ENCODE measurements at regions not wholly inside any gene's neighbourhood (a gene's known extent, or its start where the extent isn't known, plus 50 kb on each side); places are given as distances from the start of the nearest gene placed in this dataset.

GRCh38 chr20:58106143-58106750 lies 122.2 kb downstream of the ANKRD60 start:
- no peaks in the 10 kb centered on the region for H3K4me1 ChIP-seq (ENCODE audit: control insufficient read depth, insufficient read depth, low read length)
- H3K36me3 ChIP-seq (ENCODE audit: control insufficient read depth in 2 of 2, insufficient read depth in 2 of 2, low read length in 1 of 2): no peaks in the 10 kb centered on the region
- no peaks in the 10 kb centered on the region; the same call in 2 of the 3 replicates for H3K9me3 ChIP-seq (replicated peaks; ENCODE audit: control insufficient read depth, insufficient read depth, low read length)
- no peak overlapping the region for H2AFZ ChIP-seq (ENCODE audit: control insufficient read depth, low read depth, low read length)
- in situ Hi-C loops (cut with MboI) (no loop called here), intact Hi-C loops (cut with micrococcal nuclease; ENCODE audit: unreplicated experiment) (no loop called here)
- no peaks in the 10 kb centered on the region for H3K79me2 ChIP-seq (ENCODE audit: control insufficient read depth, insufficient read depth, low read length)
- BruUV-seq (replicated peaks): no TSS peak
- no peak overlapping the region for H3K4me3 ChIP-seq
- no peak overlapping the region for H3K4me2 ChIP-seq (ENCODE audit: control insufficient read depth, insufficient read depth)
- ChIA-PET POLR2A (no interaction called here), CTCF (interaction anchor here (0.6 kb wide), 1 partner anchor 1491 kb away, joined by 3 read pairs; no protein-coding TSS in a partner anchor), RAD21 (ENCODE audit: unreplicated experiment) (no interaction called here), SMC1A (ENCODE audit: uncharacterized antibody, unreplicated experiment) (no interaction called here)
- no peak overlapping the region for H3K9ac ChIP-seq (ENCODE audit: control insufficient read depth, insufficient read depth, low read length)
- no peaks in the 10 kb centered on the region for H4K20me1 ChIP-seq (ENCODE audit: control insufficient read depth, insufficient read depth)
- TF ChIP-seq MXI1 (IDR thresholded peaks at IDR 0.05; ENCODE audit: low read depth, low read length) (no peak), RAD51 (IDR thresholded peaks at IDR 0.05) (no peak), E2F4 (IDR thresholded peaks at IDR 0.05; ENCODE audit: low read depth, low read length) (no peak), IRF3 (IDR thresholded peaks at IDR 0.05) (no peak), KAT2A (conservative IDR thresholded peaks at IDR 0.05; ENCODE audit: control insufficient read depth, low read depth, low read length) (no peak), PML (IDR thresholded peaks at IDR 0.05; ENCODE audit: low read length) (no peak), MLLT1 (IDR thresholded peaks at IDR 0.05) (no peak), PAX8 (IDR thresholded peaks at IDR 0.05) (no peak), CTCF (IDR thresholded peaks at IDR 0.05 in 2 of 3, conservative IDR thresholded peaks at IDR 0.05 in 1 of 3; ENCODE audit: control insufficient read depth in 2 of 3, extremely low read depth in 1 of 3, insufficient read depth in 1 of 3, low read depth in 3 of 3, low read length in 3 of 3) (no peak), STAT1 (conservative IDR thresholded peaks at IDR 0.05) (no peak), SPI1 (IDR thresholded peaks at IDR 0.05; ENCODE audit: borderline replicate concordance, insufficient read depth, low read depth, low read length) (no peak), IKZF2 (IDR thresholded peaks at IDR 0.05) (no peak), JUND (IDR thresholded peaks at IDR 0.05; ENCODE audit: low read depth, low read length) (no peak), NFYB (IDR thresholded peaks at IDR 0.05; ENCODE audit: insufficient read depth, low read depth, low read length) (no peak), PAX5 (IDR thresholded peaks at IDR 0.05; ENCODE audit: borderline replicate concordance, low read depth, low read length) (no peak), BRCA1 (IDR thresholded peaks at IDR 0.05; ENCODE audit: low read depth, low read length) (no peak), EED (IDR thresholded peaks at IDR 0.05; ENCODE audit: low read depth) (no peak), POU2F2 (IDR thresholded peaks at IDR 0.05; ENCODE audit: borderline replicate concordance, low read depth, low read length) (no peak), MEF2A (IDR thresholded peaks at IDR 0.05; ENCODE audit: insufficient read depth, low read depth, low read length) (no peak)
- ATAC-seq (no peak), DNase-seq (ENCODE audit: low read depth, low spot score) (no peak), FAIRE-seq (no peak)
- H3K27me3 ChIP-seq (replicated peaks in 1 of 2; ENCODE audit: control insufficient read depth in 2 of 2, insufficient read depth in 2 of 2, low read length in 1 of 2): peaks cover 0 to 2% of the 10 kb centered on the region in 2 experiments; a peak in 2 of 4 replicates
- no peak overlapping the region for H3K27ac ChIP-seq (ENCODE audit: control insufficient read depth, insufficient read depth)
- WGBS (ENCODE audit: insufficient coverage, insufficient replicate concordance, low lambda C conversion rate, missing lambda C conversion rate): 48% methylated on average over 9 of the region's 9 CpGs

Measured in GM12878 (cell line).